Endothelial cell of umbilical vein (primary cell): ENCODE measurements at regions not wholly inside any gene's neighbourhood (a gene's known extent, or its start where the extent isn't known, plus 50 kb on each side); places are given as distances from the start of the nearest gene placed in this dataset.

ENCODE experiments used
- EZH2 ChIP-seq: IDR thresholded peaks from 2 replicates; pipeline ENCODE4 v1.6.1; 2012; ENCODE audit warnings: borderline replicate concordance, low read depth, mild to moderate bottlenecking, moderate library complexity, low read length, inconsistent platforms; ENCODE audit not compliant: severe bottlenecking
- GATA2 ChIP-seq: IDR thresholded peaks from 2 replicates; pipeline ENCODE4 v1.7.0; 2011; ENCODE audit warnings: low read depth, mild to moderate bottlenecking, moderate library complexity, mixed read lengths, low read length; ENCODE audit not compliant: insufficient read length, insufficient read depth
- JUN ChIP-seq: IDR thresholded peaks from 2 replicates; pipeline ENCODE4 v1.6.1; 2011; ENCODE audit warnings: borderline replicate concordance, low read depth; ENCODE audit not compliant: insufficient read length, insufficient read depth
- MAX ChIP-seq: IDR thresholded peaks from 2 replicates; pipeline ENCODE4 v1.6.1; 2011; ENCODE audit not compliant: insufficient read depth, insufficient read length
- MYC ChIP-seq: IDR thresholded peaks from one replicate; pipeline ENCODE4 v1.6.1; 2011; ENCODE audit warnings: mild to moderate bottlenecking, low read depth, low read length
- POLR2A ChIP-seq: IDR thresholded peaks from 2 replicates; pipeline ENCODE4 v1.6.1; 2012; ENCODE audit warnings: low read depth, mild to moderate bottlenecking, control low read depth, low read length
- POLR2AphosphoS5 ChIP-seq: IDR thresholded peaks from 2 replicates; pipeline ENCODE4 v1.6.1; 2012; ENCODE audit warnings: low read depth, mild to moderate bottlenecking, control low read depth, low read length, moderate library complexity; ENCODE audit not compliant: insufficient read depth
- TF ChIP-seq, protein P1 (sequence below), 2 donors: IDR thresholded peaks; 1 replicate in 1 of 2; 2 replicates in 1 of 2; pipeline ENCODE4 v1.5.1; 2011; ENCODE audit warnings: low read length in 2 of 2, mild to moderate bottlenecking in 2 of 2, moderate library complexity in 2 of 2, control low read depth in 1 of 2, inconsistent platforms in 1 of 2, low read depth in 1 of 2; ENCODE audit not compliant: insufficient read depth in 1 of 2; ENCODE audit errors: extremely low read depth in 1 of 2

- TF ChIP-seq POLR2AphosphoS5 (no peak), POLR2A (no peak), MYC (no peak), MAX (no peak), EZH2 (no peak), JUN (no peak), GATA2 (no peak)
- TF ChIP-seq, protein P1, sequence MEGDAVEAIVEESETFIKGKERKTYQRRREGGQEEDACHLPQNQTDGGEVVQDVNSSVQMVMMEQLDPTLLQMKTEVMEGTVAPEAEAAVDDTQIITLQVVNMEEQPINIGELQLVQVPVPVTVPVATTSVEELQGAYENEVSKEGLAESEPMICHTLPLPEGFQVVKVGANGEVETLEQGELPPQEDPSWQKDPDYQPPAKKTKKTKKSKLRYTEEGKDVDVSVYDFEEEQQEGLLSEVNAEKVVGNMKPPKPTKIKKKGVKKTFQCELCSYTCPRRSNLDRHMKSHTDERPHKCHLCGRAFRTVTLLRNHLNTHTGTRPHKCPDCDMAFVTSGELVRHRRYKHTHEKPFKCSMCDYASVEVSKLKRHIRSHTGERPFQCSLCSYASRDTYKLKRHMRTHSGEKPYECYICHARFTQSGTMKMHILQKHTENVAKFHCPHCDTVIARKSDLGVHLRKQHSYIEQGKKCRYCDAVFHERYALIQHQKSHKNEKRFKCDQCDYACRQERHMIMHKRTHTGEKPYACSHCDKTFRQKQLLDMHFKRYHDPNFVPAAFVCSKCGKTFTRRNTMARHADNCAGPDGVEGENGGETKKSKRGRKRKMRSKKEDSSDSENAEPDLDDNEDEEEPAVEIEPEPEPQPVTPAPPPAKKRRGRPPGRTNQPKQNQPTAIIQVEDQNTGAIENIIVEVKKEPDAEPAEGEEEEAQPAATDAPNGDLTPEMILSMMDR (IDR thresholded peaks at IDR 0.05; ENCODE audit: extremely low read depth in 1 of 2, insufficient read depth in 1 of 2, low read depth in 1 of 2, low read length in 2 of 2), result no peak
Observed at GRCh38 chr18:22279741-22280452, 110.5 kb downstream of the GATA6 start.
